OCI-LY7 (cell line): ENCODE measurements at regions not wholly inside any gene's neighbourhood (a gene's known extent, or its start where the extent isn't known, plus 50 kb on each side); places are given as distances from the start of the nearest gene placed in this dataset.

Experiments
- BruUV-seq: library from RNA; stranded (reverse); fragments of 400-500 nt; replicated peaks from 2 replicates; lab custom pipeline; 2021; lab: Mats Ljungman, UMichigan
- CTCF ChIA-PET: fragments of 300-600 bp; sonication (Branson Sonifier 250); formaldehyde crosslinking; loops from one replicate; lab custom pipeline; 2022; ENCODE audit warnings: antibody characterized with exemption; ENCODE audit not compliant: unreplicated experiment; lab: Charles Lee
- POLR2A ChIA-PET: fragments of 300-600 bp; sonication (Branson Sonifier 250); formaldehyde crosslinking; loops from one replicate; lab custom pipeline; 2022; ENCODE audit warnings: antibody characterized with exemption; lab: Charles Lee
- DNase-seq: peaks from one replicate; pipeline ENCODE4 v3.0.0-alpha.2; 2015; ENCODE audit warnings: low spot score
- H2AFZ ChIP-seq: fragments of 200-600 bp; sonication (generic), shearing (Covaris generic); 2 replicates; pipeline ENCODE4 v1.6.1; 2014; ENCODE audit warnings: mild to moderate bottlenecking, antibody characterized with exemption, low read length, moderate library complexity
- H3K27ac ChIP-seq: fragments of 200-600 bp; sonication (generic); 2 replicates; pipeline ENCODE4 v1.5.1; 2014; ENCODE audit warnings: mixed run types, low read depth, mild to moderate bottlenecking, moderate library complexity, low read length, inconsistent platforms; ENCODE audit not compliant: poor library complexity, severe bottlenecking
- H3K36me3 ChIP-seq: fragments of 200-600 bp; sonication (generic); 2 replicates; pipeline ENCODE4 v1.6.1; 2014; ENCODE audit warnings: mild to moderate bottlenecking, antibody characterized with exemption, low read length, moderate library complexity, mixed read lengths; ENCODE audit not compliant: insufficient read depth
- H3K4me1 ChIP-seq: fragments of 200-600 bp; sonication (generic); 2 replicates; pipeline ENCODE4 v1.5.1; 2014; ENCODE audit warnings: mild to moderate bottlenecking, low read length; ENCODE audit not compliant: insufficient read depth, poor library complexity, severe bottlenecking
- H3K4me2 ChIP-seq: fragments of 200-600 bp; sonication (generic); 2 replicates; pipeline ENCODE4 v1.6.1; 2014; ENCODE audit warnings: mild to moderate bottlenecking, low read length
- H3K4me3 ChIP-seq: fragments of 200-600 bp; sonication (generic); 2 replicates; pipeline ENCODE4 v1.5.1; 2014; ENCODE audit warnings: mild to moderate bottlenecking, low read depth, low read length; ENCODE audit not compliant: poor library complexity, severe bottlenecking
- H3K79me2 ChIP-seq: fragments of 200-600 bp; sonication (generic); 2 replicates; pipeline ENCODE4 v1.6.1; 2016; ENCODE audit warnings: low read depth, mild to moderate bottlenecking, low read length, moderate library complexity, mixed read lengths; ENCODE audit not compliant: insufficient read depth
- H3K9me2 ChIP-seq: fragments of 200-600 bp; sonication (generic); 2 replicates; pipeline ENCODE4 v1.6.1; 2016; ENCODE audit warnings: mild to moderate bottlenecking, low read length, mixed read lengths; ENCODE audit not compliant: insufficient read depth
- H3K9me3 ChIP-seq: fragments of 200-600 bp; sonication (generic); 2 replicates; pipeline ENCODE4 v1.6.1; 2014; ENCODE audit warnings: mild to moderate bottlenecking, mixed run types, low read length, mixed read lengths
- H4K20me1 ChIP-seq: fragments of 200-600 bp; sonication (generic); 2 replicates; pipeline ENCODE4 v1.6.1; 2014; ENCODE audit warnings: mild to moderate bottlenecking, antibody characterized with exemption, low read length, moderate library complexity, mixed read lengths; ENCODE audit not compliant: insufficient read depth
- CTCF ChIP-seq: fragments of 200-600 bp; sonication (generic); conservative IDR thresholded peaks from 2 replicates; pipeline ENCODE4 v1.5.1; 2014; ENCODE audit warnings: mild to moderate bottlenecking, antibody characterized with exemption, low read length, moderate library complexity, mixed read lengths
- EZH2phosphoT487 ChIP-seq: fragments of 200-600 bp; sonication (generic); IDR thresholded peaks from 2 replicates; pipeline ENCODE4 v1.6.1; 2018; ENCODE audit warnings: low read depth, borderline replicate concordance, mild to moderate bottlenecking, mixed run types, antibody characterized with exemption, low read length, moderate library complexity, mixed read lengths
- intact Hi-C: fragments of 100-400 bp; cut with micrococcal nuclease; formaldehyde crosslinking; loops from one replicate; pipeline ENCODE4 v1.10.0; 2022; ENCODE audit not compliant: unreplicated experiment

DNA sequence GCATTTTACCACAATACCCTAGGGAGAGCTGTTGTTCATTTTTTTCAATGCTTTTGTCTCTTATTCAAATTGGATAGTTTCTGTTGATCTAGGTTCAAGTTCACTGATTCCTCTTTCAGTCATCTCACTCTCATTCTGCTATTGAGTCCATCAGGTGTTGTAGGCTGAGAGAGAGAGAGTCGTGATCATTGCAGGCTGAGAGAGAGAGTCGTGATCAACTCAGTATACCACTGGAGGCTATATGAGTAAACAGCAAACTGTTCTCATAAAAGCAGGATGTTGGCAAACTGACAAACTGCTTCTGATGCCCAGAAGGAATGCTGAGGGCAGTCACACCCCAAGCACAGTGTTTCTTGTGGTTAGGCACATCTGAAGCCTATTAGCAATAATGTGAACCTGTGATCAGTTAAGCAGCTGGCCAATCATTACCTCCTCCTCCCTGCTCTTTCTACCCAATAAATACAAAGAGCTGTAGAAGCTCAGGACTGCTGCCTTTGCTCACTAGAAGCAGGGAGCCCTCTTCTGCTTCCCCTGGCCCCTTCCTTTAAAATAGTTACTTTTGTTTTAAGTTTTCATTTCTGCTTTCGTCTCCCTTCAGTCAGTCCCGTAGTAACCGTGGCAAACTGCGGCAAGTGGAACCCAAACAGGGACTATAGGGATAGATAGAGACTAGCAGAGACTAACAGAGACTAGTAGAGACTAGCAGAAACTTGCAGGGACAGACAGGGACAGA, 476.1 kb upstream of the ACO1 start:
- intact Hi-C loops, result no loop called here
- POLR2A ChIA-PET, result no interaction called here
- H3K4me2 ChIP-seq, result no peak overlapping the region
- TF ChIP-seq CTCF (no peak), EZH2phosphoT487 (no peak)
- no peak for DNase-seq
- no TSS peak for BruUV-seq
- no peaks in the 10 kb centered on the region for H3K4me1 ChIP-seq
- H3K79me2 ChIP-seq, result no peaks in the 10 kb centered on the region
- H3K9me2 ChIP-seq, result no peaks in the 10 kb centered on the region
- H3K36me3 ChIP-seq, result no peaks in the 10 kb centered on the region
- CTCF ChIA-PET, result no interaction called here
- no peak overlapping the region for H3K4me3 ChIP-seq
- no peaks in the 10 kb centered on the region for H3K9me3 ChIP-seq
- no peak overlapping the region for H2AFZ ChIP-seq
- no peaks in the 10 kb centered on the region for H4K20me1 ChIP-seq
- H3K27ac ChIP-seq, result no peak overlapping the region

- no peaks in the 10 kb centered on the region for H3K9me3 ChIP-seq
- TF ChIP-seq EZH2phosphoT487 (no peak), CTCF (no peak)
- H3K79me2 ChIP-seq, result no peaks in the 10 kb centered on the region
- no peak overlapping the region for H2AFZ ChIP-seq
- BruUV-seq, result no TSS peak
- no peak overlapping the region for H3K4me3 ChIP-seq
- H3K9me2 ChIP-seq, result no peaks in the 10 kb centered on the region
- no peak for DNase-seq
- H3K36me3 ChIP-seq, result no peaks in the 10 kb centered on the region
- intact Hi-C loops, result no loop called here
- H3K4me1 ChIP-seq, result no peaks in the 10 kb centered on the region
- H3K4me2 ChIP-seq, result no peak overlapping the region
- ChIA-PET CTCF (no interaction called here), POLR2A (no interaction called here)
- H4K20me1 ChIP-seq, result no peaks in the 10 kb centered on the region
- H3K27ac ChIP-seq, result no peak overlapping the region
Measured at GRCh38 chr9:31908891-31909480, 475.5 kb upstream of the ACO1 start.

DNA sequence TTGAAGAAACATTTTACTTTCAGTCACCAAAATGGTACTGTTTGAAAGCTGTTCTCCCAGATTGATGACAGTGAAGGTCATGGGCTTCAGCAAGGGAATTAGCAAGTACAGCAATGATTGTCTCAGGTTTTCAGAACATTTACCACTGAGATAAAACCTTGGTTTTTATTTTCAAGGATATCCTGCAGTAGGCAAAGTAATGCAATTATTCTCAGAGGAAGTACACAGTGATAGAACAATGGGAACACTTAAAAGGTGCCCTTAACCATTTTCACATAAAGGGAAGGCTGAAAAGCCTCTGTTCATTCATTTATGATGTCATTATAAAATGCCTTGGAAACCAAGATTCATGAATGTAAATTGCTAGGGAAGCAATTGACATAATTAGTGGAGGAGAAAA, 471.8 kb upstream of the ACO1 start:
- Histone ChIP-seq H3K79me2 (no peaks in the 10 kb centered on the region), H3K36me3 (no peaks in the 10 kb centered on the region), H4K20me1 (no peaks in the 10 kb centered on the region), H3K9me2 (no peaks in the 10 kb centered on the region), H3K9me3 (no peaks in the 10 kb centered on the region), H3K4me3 (no peak overlapping the region), H3K4me2 (no peak overlapping the region), H2AFZ (no peak overlapping the region), H3K4me1 (no peaks in the 10 kb centered on the region), H3K27ac (no peak overlapping the region)
- no TSS peak for BruUV-seq
- CTCF ChIA-PET, result no interaction called here
- DNase-seq, result no peak
- TF ChIP-seq EZH2phosphoT487 (no peak), CTCF (no peak)
- POLR2A ChIA-PET, result no interaction called here
- intact Hi-C loops, result no loop called here
